C4-2B (cell line): ENCODE measurements at regions not wholly inside any gene's neighbourhood (a gene's known extent, or its start where the extent isn't known, plus 50 kb on each side); places are given as distances from the start of the nearest gene placed in this dataset.

Experiments
- H3K27ac ChIP-seq: fragments of 450-650 bp; 2 replicates; pipeline ENCODE4 v1.5.1; 2017
- ZFX ChIP-seq: fragments of 450-650 bp; IDR thresholded peaks from 2 replicates; pipeline ENCODE4 v1.6.1; 2017
- TF ChIP-seq, protein P1 (sequence below): fragments of 450-650 bp; conservative IDR thresholded peaks from 2 replicates; pipeline ENCODE4 v1.5.1; 2017; ENCODE audit warnings: mild to moderate bottlenecking

DNA sequence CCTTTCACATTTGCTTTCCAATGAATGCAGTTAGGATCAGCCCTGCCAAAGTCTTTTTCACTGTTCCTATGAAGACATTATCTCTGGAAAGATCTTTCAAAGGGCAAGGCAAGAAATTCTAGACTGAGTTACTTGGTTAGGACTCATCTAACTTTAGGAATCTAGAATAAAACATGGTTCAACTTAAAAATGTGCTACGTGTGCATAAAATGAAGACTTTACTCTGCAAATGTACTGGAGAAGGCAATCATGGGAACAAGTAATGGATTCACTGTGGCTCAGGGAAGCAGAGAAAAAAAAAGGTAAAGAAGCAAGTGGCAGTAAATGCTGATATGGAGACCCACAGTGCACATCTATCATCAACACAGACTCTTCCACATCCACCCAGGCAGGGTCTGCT lies 297.4 kb downstream of the HNRNPD start:
- TF ChIP-seq, protein P1, sequence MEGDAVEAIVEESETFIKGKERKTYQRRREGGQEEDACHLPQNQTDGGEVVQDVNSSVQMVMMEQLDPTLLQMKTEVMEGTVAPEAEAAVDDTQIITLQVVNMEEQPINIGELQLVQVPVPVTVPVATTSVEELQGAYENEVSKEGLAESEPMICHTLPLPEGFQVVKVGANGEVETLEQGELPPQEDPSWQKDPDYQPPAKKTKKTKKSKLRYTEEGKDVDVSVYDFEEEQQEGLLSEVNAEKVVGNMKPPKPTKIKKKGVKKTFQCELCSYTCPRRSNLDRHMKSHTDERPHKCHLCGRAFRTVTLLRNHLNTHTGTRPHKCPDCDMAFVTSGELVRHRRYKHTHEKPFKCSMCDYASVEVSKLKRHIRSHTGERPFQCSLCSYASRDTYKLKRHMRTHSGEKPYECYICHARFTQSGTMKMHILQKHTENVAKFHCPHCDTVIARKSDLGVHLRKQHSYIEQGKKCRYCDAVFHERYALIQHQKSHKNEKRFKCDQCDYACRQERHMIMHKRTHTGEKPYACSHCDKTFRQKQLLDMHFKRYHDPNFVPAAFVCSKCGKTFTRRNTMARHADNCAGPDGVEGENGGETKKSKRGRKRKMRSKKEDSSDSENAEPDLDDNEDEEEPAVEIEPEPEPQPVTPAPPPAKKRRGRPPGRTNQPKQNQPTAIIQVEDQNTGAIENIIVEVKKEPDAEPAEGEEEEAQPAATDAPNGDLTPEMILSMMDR, result no peak
- TF ChIP-seq ZFX, result no peak
- H3K27ac ChIP-seq, result no peak overlapping the region

DNA sequence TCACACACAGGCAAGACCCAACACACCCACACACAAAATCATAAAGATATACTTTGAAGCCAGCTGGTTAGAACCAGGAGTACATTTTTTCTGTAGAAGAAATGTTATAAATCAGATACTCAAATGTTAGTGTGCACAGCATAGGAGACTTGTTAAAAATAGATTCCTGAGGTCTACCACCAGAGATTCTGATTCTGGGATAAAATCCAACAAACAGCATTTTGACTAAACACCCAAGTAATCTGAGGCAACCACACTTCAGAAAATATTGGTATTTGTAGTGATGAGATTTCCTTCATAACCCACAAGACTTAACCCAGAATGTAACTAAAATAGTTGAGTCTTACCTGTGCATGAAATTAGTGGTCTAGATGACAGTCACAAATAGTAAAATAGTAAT lies 301.8 kb downstream of the HNRNPD start:
- H3K27ac ChIP-seq, result no peak overlapping the region
- TF ChIP-seq ZFX, result no peak
- TF ChIP-seq, protein P1, result no peak

DNA sequence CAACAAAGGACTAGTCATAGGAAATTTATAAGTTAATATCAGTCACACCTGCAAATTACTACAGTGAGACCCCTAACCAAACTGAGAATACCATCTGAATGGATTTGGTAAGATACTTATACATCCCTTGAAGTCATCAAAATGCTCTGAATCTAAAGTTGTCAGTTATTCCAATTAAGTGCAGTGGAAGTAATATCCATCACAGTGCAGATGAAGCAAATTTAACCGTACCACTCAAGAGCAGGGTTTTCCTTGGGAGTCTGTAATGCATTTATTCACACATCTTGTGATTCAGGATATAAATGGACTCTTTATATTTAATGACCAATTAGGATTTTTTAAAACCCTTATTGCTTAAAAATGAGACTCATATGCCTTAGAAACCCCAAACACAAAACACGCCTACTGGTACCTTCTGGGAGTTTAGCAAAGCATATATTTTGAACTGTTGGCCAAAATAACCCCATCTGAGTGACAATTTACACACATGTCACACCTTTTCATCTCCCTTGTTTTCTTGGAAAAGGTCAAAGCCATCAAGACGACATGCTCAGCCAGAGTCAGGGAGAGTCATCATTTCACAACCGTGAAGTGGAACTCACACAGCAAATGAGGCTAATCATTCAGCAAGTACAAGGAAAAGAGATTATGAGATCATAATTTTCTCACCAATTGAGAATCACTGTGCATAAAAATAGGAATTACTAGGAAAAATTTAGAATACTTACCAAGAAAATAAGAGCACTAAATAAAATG lies 303.7 kb downstream of the HNRNPD start:
- H3K27ac ChIP-seq, result no peak overlapping the region
- TF ChIP-seq, protein P1, result no peak
- no peak for TF ChIP-seq ZFX

DNA sequence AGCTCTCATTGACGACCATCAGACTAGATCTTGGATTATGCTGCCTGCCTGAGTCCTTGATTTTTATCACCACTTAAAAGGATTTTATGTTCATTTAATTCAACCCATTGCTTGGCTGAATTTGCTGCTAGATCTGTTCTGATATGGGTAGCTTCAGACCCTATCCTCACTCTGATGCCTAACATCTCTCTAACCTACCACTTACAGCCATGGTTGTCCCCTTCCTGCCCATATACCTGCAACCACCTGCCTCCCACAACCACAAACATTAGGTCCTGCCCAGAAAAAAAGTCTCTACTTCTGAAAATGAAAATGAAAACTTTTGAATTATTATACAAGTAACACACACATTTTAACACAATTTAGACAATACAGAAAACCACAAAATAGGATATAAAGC lies 310.8 kb downstream of the HNRNPD start:
- no peak overlapping the region for H3K27ac ChIP-seq
- no peak for TF ChIP-seq ZFX
- TF ChIP-seq, protein P1, result no peak

DNA sequence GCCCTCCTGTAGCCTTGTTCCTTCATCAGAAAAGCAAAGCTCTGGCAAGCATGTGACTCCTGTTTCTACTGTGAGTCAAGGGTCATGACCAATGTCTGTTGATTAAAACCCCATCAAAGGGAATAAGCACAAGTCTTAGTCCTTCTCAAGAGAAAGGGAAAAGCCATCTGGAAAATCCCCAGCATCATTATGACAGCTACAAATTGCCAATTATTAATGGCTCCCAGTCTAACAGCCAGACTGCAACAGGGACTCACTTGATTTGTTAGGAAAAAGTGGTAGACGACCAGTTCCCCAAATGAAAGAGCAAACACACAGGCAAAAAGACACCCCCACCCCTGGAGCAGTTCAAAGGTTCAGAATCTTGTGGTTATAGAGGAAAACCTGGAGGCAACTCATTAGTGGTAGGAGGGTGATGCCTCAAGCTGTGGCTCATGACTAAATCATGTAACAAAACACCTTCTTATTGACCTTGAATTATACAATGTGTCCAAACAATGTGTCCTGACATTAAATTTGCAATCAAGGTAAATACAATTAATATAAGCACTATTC lies 315.7 kb downstream of the HNRNPD start:
- TF ChIP-seq, protein P1, result no peak
- TF ChIP-seq ZFX, result no peak
- no peak overlapping the region for H3K27ac ChIP-seq

DNA sequence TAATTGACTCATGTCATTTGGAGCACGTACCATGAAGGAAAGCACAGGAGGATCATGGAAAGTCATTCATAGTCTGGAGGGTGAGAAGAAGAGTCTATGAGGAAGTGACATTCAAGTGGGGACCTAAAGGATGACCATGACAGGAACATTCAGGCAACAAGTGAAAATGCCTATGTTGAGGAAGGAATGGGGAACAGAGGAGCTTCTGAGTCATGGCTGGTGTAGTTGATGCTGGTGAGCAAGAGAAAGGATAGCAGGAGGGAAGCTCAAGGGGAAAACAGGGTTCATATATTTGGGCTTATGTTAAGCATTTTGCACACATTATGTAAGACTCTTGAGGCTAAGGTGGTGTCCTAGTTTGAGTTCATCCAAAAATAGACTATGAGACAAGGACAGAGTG lies 318.6 kb downstream of the HNRNPD start:
- TF ChIP-seq, protein P1, result no peak
- TF ChIP-seq ZFX, result no peak
- no peak overlapping the region for H3K27ac ChIP-seq

DNA sequence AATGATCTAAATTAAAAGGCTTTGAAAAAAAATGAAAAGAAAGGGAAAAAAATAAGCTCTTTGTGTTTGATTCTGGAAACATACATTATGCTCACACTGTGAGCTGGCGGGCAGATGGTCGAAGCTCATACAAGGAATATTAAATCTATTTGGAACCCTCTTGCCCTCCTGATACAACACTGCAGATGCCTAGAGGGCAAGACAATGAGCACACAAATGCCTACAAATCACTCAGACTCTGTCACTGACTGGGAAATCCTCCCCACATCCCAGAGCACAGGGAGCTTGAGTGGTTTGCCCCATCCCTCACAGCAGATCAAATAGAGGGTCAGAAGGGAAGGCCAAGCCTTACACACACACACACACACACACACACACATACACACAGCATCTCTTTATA lies 320.4 kb downstream of the HNRNPD start:
- H3K27ac ChIP-seq, result no peak overlapping the region
- no peak for TF ChIP-seq ZFX
- TF ChIP-seq, protein P1, result no peak
